Fibroblast of peridontal ligament (primary cell): ENCODE measurements at regions not wholly inside any gene's neighbourhood (a gene's known extent, or its start where the extent isn't known, plus 50 kb on each side); places are given as distances from the start of the nearest gene placed in this dataset.
"Not testable (repeated sequence)": the region's sequence is repeated elsewhere in the genome, so short reads cannot be mapped to it uniquely, and the experiment has no call there.

ENCODE experiments used
- DNase-seq: peaks from one replicate; pipeline ENCODE4 v3.0.0-alpha.2; 2010; ENCODE audit errors: extremely low read depth

- DNase-seq: no peak
Measured at GRCh38 chr12:115396567-115396966, 712.6 kb upstream of the TBX3 start.

GRCh38 chr12:115394496-115395220 is 710.7 kb upstream of the TBX3 start:
- DNase-seq: peak; percentile 35

GRCh38 chr12:115388139-115388538 is 704.2 kb upstream of the TBX3 start:
- no peak for DNase-seq

- no peak for DNase-seq
Measured at GRCh38 chr12:115387467-115387901, 703.5 kb upstream of the TBX3 start.

- DNase-seq: no peak
Measured at GRCh38 chr12:115386946-115387345, 703.0 kb upstream of the TBX3 start.

- no peak for DNase-seq
Measured at GRCh38 chr12:115385141-115385540, 701.2 kb upstream of the TBX3 start.

GRCh38 chr12:115384391-115384790 is 700.4 kb upstream of the TBX3 start:
- no peak for DNase-seq

GRCh38 chr12:115383668-115384067 is 699.7 kb upstream of the TBX3 start:
- DNase-seq: peak; percentile 80

GRCh38 chr12:115382681-115383080 is 698.7 kb upstream of the TBX3 start:
- no peak for DNase-seq

- no peak for DNase-seq
Measured at GRCh38 chr12:115380546-115381120, 696.7 kb upstream of the TBX3 start.

- DNase-seq: peak; percentile 33
Measured at GRCh38 chr12:115378291-115378690, 694.3 kb upstream of the TBX3 start.

GRCh38 chr12:115377779-115378178 is 693.8 kb upstream of the TBX3 start:
- no peak for DNase-seq

- DNase-seq: no peak
Measured at GRCh38 chr12:115377230-115377629, 693.3 kb upstream of the TBX3 start.

GRCh38 chr12:115375186-115375991 is 691.4 kb upstream of the TBX3 start:
- peak; percentile 74 for DNase-seq

- no peak for DNase-seq
Measured at GRCh38 chr12:115374480-115375185, 690.7 kb upstream of the TBX3 start.

- DNase-seq: no peak
Measured at GRCh38 chr12:115371711-115372110, 687.7 kb upstream of the TBX3 start.

GRCh38 chr12:115370650-115371049 is 686.7 kb upstream of the TBX3 start:
- no peak for DNase-seq

GRCh38 chr12:115370207-115370606 is 686.2 kb upstream of the TBX3 start:
- DNase-seq: no peak

- DNase-seq: not testable (repeated sequence)
Measured at GRCh38 chr12:115366277-115366676, 682.3 kb upstream of the TBX3 start.

- DNase-seq: not testable (repeated sequence)
Measured at GRCh38 chr12:115365765-115366164, 681.8 kb upstream of the TBX3 start.

GRCh38 chr12:115364921-115365320 is 680.9 kb upstream of the TBX3 start:
- DNase-seq: no peak

- peak; percentile 69 for DNase-seq
Measured at GRCh38 chr12:115362339-115362976, 678.5 kb upstream of the TBX3 start.
